A549 (cell line): ENCODE measurements at regions not wholly inside any gene's neighbourhood (a gene's known extent, or its start where the extent isn't known, plus 50 kb on each side); places are given as distances from the start of the nearest gene placed in this dataset.

Experiments used
- ATAC-seq, 2 experiments: fragments of 200-7000 bp in 1 of 2; fragments of >200 bp in 1 of 2; cut with Nextera tagmentation in 1 of 2; cut with Tn5 transposase in 1 of 2; 3 replicates each; pipeline versions ENCODE4 v1.8.0 to v1.9.1; 2018 to 2020; ENCODE audit warnings: mild to moderate bottlenecking in 1 of 2, moderate library complexity in 1 of 2
- CTCF ChIA-PET: fragments of 300-600 bp; sonication (Branson Sonifier 250); formaldehyde crosslinking; extraction: SDS; loops from one replicate; lab custom pipeline; 2021; ENCODE audit warnings: antibody characterized with exemption, inconsistent platforms; lab: Yijun Ruan, JAX
- POLR2A ChIA-PET: fragments of 350-600 bp; formaldehyde crosslinking; extraction: SDS; loops from one replicate; lab custom pipeline; 2021; ENCODE audit warnings: antibody characterized with exemption, inconsistent platforms; lab: Yijun Ruan, JAX
- DNase-seq, 2 experiments: peaks; one replicate each; pipeline versions ENCODE4 v3.0.0 to v3.0.0-alpha.2; 2011 to 2016; ENCODE audit warnings: low read depth in 1 of 2, low spot score in 1 of 2
- FAIRE-seq: peaks from 2 replicates; lab custom pipeline; 2011; peaks lifted over from hg19 to GRCh38; lab: Jason Lieb, UNC
- H3K27ac ChIP-seq, 2 experiments: fragments of >200 bp; sonication (Bioruptor Twin); formaldehyde crosslinking; 3 replicates each; pipeline ENCODE4 v1.5.1; 2016 to 2017
- H3K4me1 ChIP-seq: fragments of >200 bp; sonication (Bioruptor Twin); formaldehyde crosslinking; 3 replicates; pipeline ENCODE4 v1.6.1; 2016
- H3K4me2 ChIP-seq: fragments of >200 bp; sonication (Bioruptor Twin); formaldehyde crosslinking; 3 replicates; pipeline ENCODE4 v1.6.1; 2016
- H3K4me3 ChIP-seq: fragments of >200 bp; sonication (Bioruptor Twin); formaldehyde crosslinking; 3 replicates; pipeline ENCODE4 v1.5.1; 2016
- H3K9me3 ChIP-seq: fragments of >200 bp; sonication (Bioruptor Twin); formaldehyde crosslinking; 3 replicates; pipeline ENCODE4 v1.6.1; 2016
- ATOH8 ChIP-seq: fragments of 250-450 bp; sonication (Bioruptor Pico); IDR thresholded peaks from 2 replicates; pipeline ENCODE4 v1.5.0; 2020; ENCODE audit warnings: low read depth, mild to moderate bottlenecking, moderate library complexity
- CEBPB ChIP-seq, 2 experiments: fragments of >200 bp in 1 of 2; sonication (Bioruptor Twin) in 1 of 2; formaldehyde crosslinking in 1 of 2; IDR thresholded peaks; 2 replicates each; pipeline ENCODE4 v1.6.1; 2012 to 2016
- CHD2 ChIP-seq: fragments of 150-350 bp; IDR thresholded peaks from 2 replicates; pipeline ENCODE4 v1.6.1; 2014; ENCODE audit warnings: low read length; ENCODE audit not compliant: partially characterized antibody
- EHMT2 ChIP-seq: fragments of 200-600 bp; sonication (generic); IDR thresholded peaks from 2 replicates; pipeline ENCODE4 v1.6.1; 2016; ENCODE audit warnings: antibody characterized with exemption, low read depth, mild to moderate bottlenecking, moderate library complexity
- ELK1 ChIP-seq: fragments of 150-350 bp; IDR thresholded peaks from 2 replicates; pipeline ENCODE4 v1.6.1; 2014; ENCODE audit warnings: low read depth, mild to moderate bottlenecking, low read length
- EP300 ChIP-seq, 2 experiments: fragments of >200 bp; sonication (Bioruptor Twin); formaldehyde crosslinking; IDR thresholded peaks; 2 replicates in 1 of 2; 3 replicates in 1 of 2; pipeline ENCODE4 v1.6.1; 2016 to 2017
- ESRRA ChIP-seq: fragments of 150-350 bp; IDR thresholded peaks from 2 replicates; pipeline ENCODE4 v1.6.1; 2014; ENCODE audit warnings: mild to moderate bottlenecking, low read length, borderline replicate concordance
- FOXS1 ChIP-seq: fragments of 250-450 bp; sonication (Bioruptor Pico); IDR thresholded peaks from 2 replicates; pipeline ENCODE4 v1.5.0; 2020; ENCODE audit warnings: mild to moderate bottlenecking, moderate library complexity
- GATA3 ChIP-seq: IDR thresholded peaks from 2 replicates; pipeline ENCODE4 v1.6.1; 2012; ENCODE audit warnings: borderline replicate concordance
- HDAC2 ChIP-seq: fragments of 200-600 bp; sonication (generic); IDR thresholded peaks from 2 replicates; pipeline ENCODE4 v1.6.1; 2016
- HEYL ChIP-seq: fragments of 250-450 bp; sonication (Bioruptor Pico); IDR thresholded peaks from 2 replicates; pipeline ENCODE4 v1.8.0; 2021; ENCODE audit warnings: mild to moderate bottlenecking, moderate library complexity
- JUNB ChIP-seq: fragments of >200 bp; sonication (Bioruptor Twin); formaldehyde crosslinking; IDR thresholded peaks from 2 replicates; pipeline ENCODE4 v1.6.1; 2016
- KDM1A ChIP-seq: fragments of 200-600 bp; sonication (generic); IDR thresholded peaks from 2 replicates; pipeline ENCODE4 v1.6.1; 2016; ENCODE audit warnings: low read depth, mild to moderate bottlenecking
- KDM5A ChIP-seq: fragments of 200-600 bp; sonication (generic); IDR thresholded peaks from 2 replicates; pipeline ENCODE4 v1.6.1; 2016; ENCODE audit warnings: antibody characterized with exemption, mild to moderate bottlenecking
- MAZ ChIP-seq: fragments of 150-350 bp; IDR thresholded peaks from 2 replicates; pipeline ENCODE4 v1.6.1; 2014; ENCODE audit warnings: antibody characterized with exemption, low read depth, low read length, borderline replicate concordance
- MYC ChIP-seq: IDR thresholded peaks from 2 replicates; pipeline ENCODE4 v1.6.1; 2012; ENCODE audit warnings: mild to moderate bottlenecking, inconsistent platforms, low read length, improper control_type of control experiment, borderline replicate concordance
- NFE2L2 ChIP-seq: fragments of 150-350 bp; conservative IDR thresholded peaks from 2 replicates; pipeline ENCODE4 v1.6.1; 2014; ENCODE audit warnings: low read length
- NR3C1 ChIP-seq: fragments of >200 bp; sonication (Bioruptor Twin); formaldehyde crosslinking; IDR thresholded peaks from 3 replicates; pipeline ENCODE4 v1.6.1; 2017
- PBX3 ChIP-seq: IDR thresholded peaks from 2 replicates; pipeline ENCODE4 v1.6.1; 2012
- POLR2A ChIP-seq: IDR thresholded peaks from 2 replicates; pipeline ENCODE4 v1.6.1; 2012; ENCODE audit warnings: mild to moderate bottlenecking, low read length
- RAD21 ChIP-seq, 2 experiments: fragments of >200 bp in 1 of 2; sonication (Bioruptor Twin) in 1 of 2; formaldehyde crosslinking in 1 of 2; IDR thresholded peaks in 1 of 2; conservative IDR thresholded peaks in 1 of 2; 2 replicates in 1 of 2; 3 replicates in 1 of 2; pipeline ENCODE4 v1.6.1; 2012 to 2018; ENCODE audit warnings: inconsistent platforms in 1 of 2
- RARB ChIP-seq: fragments of 250-450 bp; sonication (Bioruptor Pico); IDR thresholded peaks from 2 replicates; pipeline ENCODE4 v1.8.0; 2021; ENCODE audit warnings: mild to moderate bottlenecking, moderate library complexity
- RCOR1 ChIP-seq: fragments of 150-350 bp; IDR thresholded peaks from 2 replicates; pipeline ENCODE4 v1.6.1; 2014; ENCODE audit warnings: antibody characterized with exemption, low read length, low read depth
- SMC3 ChIP-seq: fragments of >200 bp; sonication (Bioruptor Twin); formaldehyde crosslinking; IDR thresholded peaks from 3 replicates; pipeline ENCODE4 v1.6.1; 2018; ENCODE audit warnings: inconsistent platforms
- SREBF2 ChIP-seq: fragments of 450-650 bp; IDR thresholded peaks from 2 replicates; pipeline ENCODE4 v1.6.1; 2014; ENCODE audit warnings: mild to moderate bottlenecking, moderate library complexity
- USF2 ChIP-seq: fragments of 450-650 bp; IDR thresholded peaks from 2 replicates; pipeline ENCODE4 v1.6.1; 2014; ENCODE audit warnings: antibody characterized with exemption
- ZC3H11A ChIP-seq: fragments of 450-650 bp; IDR thresholded peaks from 2 replicates; pipeline ENCODE4 v1.6.1; 2014; ENCODE audit warnings: antibody characterized with exemption, mild to moderate bottlenecking
- WGBS: methylation state at CpG from one replicate; pipeline ENCODE4 v1.1.6; 2017; ENCODE audit errors: missing lambda C conversion rate; 5-methylcytosine and 5-hydroxymethylcytosine counted together
- TF ChIP-seq, protein P1 (sequence below): fragments of >200 bp; sonication (Bioruptor Twin); formaldehyde crosslinking; IDR thresholded peaks from 3 replicates; pipeline ENCODE4 v1.6.1; 2016
- TF ChIP-seq, protein P2 (sequence below): IDR thresholded peaks from 2 replicates; pipeline ENCODE4 v1.6.1; 2012

- no peak overlapping the region for H3K4me2 ChIP-seq
- TF ChIP-seq USF2: no peak
- TF ChIP-seq, all 56 proteins: peak for 0
- ATAC-seq: no peak
- no peak for DNase-seq
- 0% methylated on average over 1 of the region's 1 CpG for WGBS
- Histone ChIP-seq H3K27ac (no peak overlapping the region), H3K4me1 (no peaks in the 10 kb centered on the region), H3K4me3 (no peak overlapping the region), H3K9me3 (no peaks in the 10 kb centered on the region; the same call in 2 of the 3 replicates)
- no peak for FAIRE-seq
- POLR2A ChIA-PET: no interaction called here
- CTCF ChIA-PET: interaction anchor here (0.9 to 1.6 kb wide), 2 partner anchors 197 to 496 kb away, joined by 3 to 6 read pairs; no protein-coding TSS in a partner anchor
Observed at GRCh38 chr9:107144475-107144874, 138.6 kb upstream of the RAD23B start.

DNA sequence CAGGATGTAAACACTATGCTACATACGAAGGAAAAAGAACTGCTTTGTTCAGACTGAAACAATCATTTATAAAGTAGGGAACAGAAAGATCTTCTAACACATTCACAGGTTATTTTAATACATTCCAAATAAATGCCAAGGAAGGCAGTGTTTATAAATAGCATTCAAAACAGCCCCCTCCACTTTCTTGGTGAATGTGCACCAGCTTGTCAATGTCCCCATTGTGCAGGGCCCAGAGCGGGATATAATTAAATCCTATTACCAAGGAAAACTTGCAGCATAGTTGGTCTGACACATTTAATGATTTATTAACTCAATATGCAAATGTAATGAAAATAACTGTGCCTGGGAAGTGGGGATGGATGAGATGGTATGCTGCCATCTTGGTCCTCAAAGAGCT, 135.9 kb upstream of the RAD23B start:
- H3K9me3 ChIP-seq: no peaks in the 10 kb centered on the region; the same call in 2 of the 3 replicates
- H3K4me3 ChIP-seq: no peak overlapping the region
- CTCF ChIA-PET: interaction anchor here (1.8 kb wide), 1 partner anchor 10 kb away, joined by 18 read pairs; no protein-coding TSS in a partner anchor
- DNase-seq (no peak), FAIRE-seq (no peak)
- POLR2A ChIA-PET: no interaction called here
- H3K4me1 ChIP-seq: no peaks in the 10 kb centered on the region
- no peak for TF ChIP-seq RARB
- TF ChIP-seq ELK1: no peak
- no peak for TF ChIP-seq SREBF2
- no peak for TF ChIP-seq KDM5A
- no peak for TF ChIP-seq RAD21 (conservative IDR thresholded peaks at IDR 0.05 in 1 of 2, IDR thresholded peaks at IDR 0.05 in 1 of 2)
- TF ChIP-seq RCOR1: no peak
- TF ChIP-seq MYC: no peak
- TF ChIP-seq EP300 (IDR thresholded peaks at IDR 0.05): no peak
- no peak for TF ChIP-seq CHD2
- no peak for TF ChIP-seq ESRRA
- TF ChIP-seq CEBPB (IDR thresholded peaks at IDR 0.05): no peak
- TF ChIP-seq ATOH8 (CRISPR knock-in tag): no peak
- TF ChIP-seq PBX3: no peak
- TF ChIP-seq POLR2A: no peak
- TF ChIP-seq HEYL: no peak
- no peak for TF ChIP-seq ZC3H11A
- TF ChIP-seq, all 56 proteins: peak for 0
- Histone ChIP-seq H3K27ac (no peak overlapping the region), H3K4me2 (no peak overlapping the region)
- no peak for ATAC-seq
- WGBS: 14% methylated on average over 2 of the region's 2 CpGs

GRCh38 chr9:107148216-107148615, 134.9 kb upstream of the RAD23B start:
- Histone ChIP-seq H3K4me2 (no peak overlapping the region), H3K4me1 (no peaks in the 10 kb centered on the region), H3K27ac (no peak overlapping the region), H3K4me3 (no peak overlapping the region), H3K9me3 (peaks cover 3% of the 10 kb centered on the region; the same call in 1 of the 3 replicates)
- TF ChIP-seq FOXS1 (CRISPR knock-in tag): no peak
- no peak for TF ChIP-seq JUNB
- TF ChIP-seq KDM5A: no peak
- TF ChIP-seq KDM1A: no peak
- TF ChIP-seq EHMT2: no peak
- TF ChIP-seq, protein P1, sequence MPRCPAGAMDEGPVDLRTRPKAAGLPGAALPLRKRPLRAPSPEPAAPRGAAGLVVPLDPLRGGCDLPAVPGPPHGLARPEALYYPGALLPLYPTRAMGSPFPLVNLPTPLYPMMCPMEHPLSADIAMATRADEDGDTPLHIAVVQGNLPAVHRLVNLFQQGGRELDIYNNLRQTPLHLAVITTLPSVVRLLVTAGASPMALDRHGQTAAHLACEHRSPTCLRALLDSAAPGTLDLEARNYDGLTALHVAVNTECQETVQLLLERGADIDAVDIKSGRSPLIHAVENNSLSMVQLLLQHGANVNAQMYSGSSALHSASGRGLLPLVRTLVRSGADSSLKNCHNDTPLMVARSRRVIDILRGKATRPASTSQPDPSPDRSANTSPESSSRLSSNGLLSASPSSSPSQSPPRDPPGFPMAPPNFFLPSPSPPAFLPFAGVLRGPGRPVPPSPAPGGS: no peak
- no peak for TF ChIP-seq MYC
- TF ChIP-seq SREBF2: no peak
- no peak for TF ChIP-seq MAZ
- TF ChIP-seq SMC3: no peak
- no peak for TF ChIP-seq RCOR1
- no peak for TF ChIP-seq NR3C1
- TF ChIP-seq POLR2A: no peak
- TF ChIP-seq PBX3: no peak
- TF ChIP-seq RARB: no peak
- TF ChIP-seq, protein P2, sequence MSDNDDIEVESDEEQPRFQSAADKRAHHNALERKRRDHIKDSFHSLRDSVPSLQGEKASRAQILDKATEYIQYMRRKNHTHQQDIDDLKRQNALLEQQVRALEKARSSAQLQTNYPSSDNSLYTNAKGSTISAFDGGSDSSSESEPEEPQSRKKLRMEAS: no peak
- no peak for TF ChIP-seq GATA3
- TF ChIP-seq NFE2L2: no peak
- no peak for TF ChIP-seq HDAC2
- POLR2A ChIA-PET: no interaction called here
- CTCF ChIA-PET: interaction anchor here (1.3 to 2.0 kb wide), 2 partner anchors 10 to 23 kb away, joined by 3 to 11 read pairs; no protein-coding TSS in a partner anchor
- DNase-seq (no peak), FAIRE-seq (no peak), ATAC-seq (no peak)
- WGBS: 0% methylated on average over 2 of the region's 2 CpGs
